Activated CD4-positive, alpha-beta T cell treated with anti-CD3 and anti-CD28 coated beads, Interleukin-2, amount 50 U/mL, for 4 hours (primary cell): ENCODE measurements at regions not wholly inside any gene's neighbourhood (a gene's known extent, or its start where the extent isn't known, plus 50 kb on each side); places are given as distances from the start of the nearest gene placed in this dataset.
"Not testable (repeated sequence)": the region's sequence is repeated elsewhere in the genome, so short reads cannot be mapped to it uniquely, and the experiment has no call there.

Experiments used
- DNase-seq, 2 experiments: peaks; one replicate each; pipeline ENCODE4 v3.0.0-alpha.2; 2020

DNA sequence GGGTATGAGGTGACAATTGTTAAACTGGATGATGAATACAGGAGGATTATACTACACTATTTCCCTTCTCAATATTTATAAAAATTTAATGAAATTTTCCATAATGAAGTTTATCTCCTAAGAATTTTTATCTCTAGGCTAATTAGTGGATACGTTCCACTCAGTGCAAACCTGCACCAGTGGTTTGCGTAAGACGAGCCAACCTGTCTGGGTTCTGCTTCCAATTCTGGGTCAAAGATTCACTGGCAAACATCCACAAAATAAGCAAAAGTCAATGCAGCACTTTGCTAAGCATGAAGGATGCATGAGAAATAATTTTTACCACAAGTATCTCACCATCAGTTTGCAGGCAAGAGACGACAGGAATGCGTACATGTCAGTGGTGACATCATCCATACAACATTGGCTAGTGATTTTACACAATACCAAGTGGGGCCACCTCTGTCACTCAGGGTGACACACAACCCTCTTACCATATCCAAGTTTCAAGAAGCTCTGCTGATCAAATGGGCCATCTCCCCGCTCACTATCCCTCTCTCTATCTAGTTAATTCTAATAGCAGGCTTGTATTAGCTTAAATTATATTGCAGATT, 51.7 kb downstream of the FAM50B start:
- no peak for DNase-seq

DNA sequence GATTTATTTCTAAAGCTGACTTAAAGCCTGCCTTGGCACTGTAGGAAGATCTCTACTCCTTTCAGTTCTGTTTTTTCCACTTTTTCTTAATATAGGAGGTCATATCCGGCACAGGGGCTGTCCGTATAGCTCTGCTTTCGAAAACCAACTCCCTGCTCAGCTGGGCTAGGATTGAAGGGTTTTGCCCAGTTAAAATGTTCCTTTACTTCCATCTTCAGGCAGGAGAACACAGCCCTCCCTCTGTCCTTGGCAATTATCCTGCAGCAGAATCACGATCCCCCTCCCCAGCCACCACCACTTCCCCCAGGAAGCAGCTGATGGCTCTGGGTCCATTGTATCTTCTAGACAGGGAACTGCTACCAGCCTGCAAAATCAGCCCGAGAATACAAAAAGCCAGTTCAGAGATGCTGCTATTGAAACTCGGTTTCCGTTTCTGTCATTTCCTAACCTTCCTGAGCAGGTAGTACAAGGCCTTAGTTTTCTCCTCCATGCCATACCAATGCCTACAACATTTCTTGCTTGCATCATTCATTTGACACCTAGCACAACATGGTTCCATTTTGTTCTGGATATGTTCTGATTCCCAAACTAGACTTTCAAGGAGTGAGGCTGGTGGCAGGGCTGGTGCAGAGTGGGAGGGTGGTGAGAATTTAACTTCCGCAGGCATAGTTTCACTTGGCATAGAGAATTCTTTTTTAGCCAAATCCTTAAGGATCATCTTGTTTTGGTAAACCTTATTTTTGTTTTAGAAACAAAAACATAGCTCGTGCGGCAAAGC, 53.9 kb downstream of the FAM50B start:
- no peak for DNase-seq

DNA sequence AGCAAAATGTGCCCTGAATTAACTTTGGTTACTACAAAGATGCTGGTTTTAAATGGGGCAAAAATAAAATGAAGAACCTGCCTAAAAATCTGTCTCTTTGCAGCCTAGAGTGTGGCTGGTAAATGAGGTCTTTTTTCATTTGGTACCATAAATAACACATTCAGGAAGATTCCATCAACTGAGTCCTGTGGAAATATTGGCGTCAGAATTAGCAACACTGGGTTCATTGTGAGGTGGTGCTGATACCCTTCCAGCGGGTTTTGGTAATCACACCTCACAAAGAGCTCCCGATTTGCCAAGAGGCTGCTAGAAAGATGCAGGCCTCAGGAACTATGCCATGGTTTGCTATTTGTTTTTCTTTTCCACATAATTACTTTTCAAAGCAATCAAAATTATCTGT, 55.3 kb downstream of the FAM50B start:
- DNase-seq, result no peak

DNA sequence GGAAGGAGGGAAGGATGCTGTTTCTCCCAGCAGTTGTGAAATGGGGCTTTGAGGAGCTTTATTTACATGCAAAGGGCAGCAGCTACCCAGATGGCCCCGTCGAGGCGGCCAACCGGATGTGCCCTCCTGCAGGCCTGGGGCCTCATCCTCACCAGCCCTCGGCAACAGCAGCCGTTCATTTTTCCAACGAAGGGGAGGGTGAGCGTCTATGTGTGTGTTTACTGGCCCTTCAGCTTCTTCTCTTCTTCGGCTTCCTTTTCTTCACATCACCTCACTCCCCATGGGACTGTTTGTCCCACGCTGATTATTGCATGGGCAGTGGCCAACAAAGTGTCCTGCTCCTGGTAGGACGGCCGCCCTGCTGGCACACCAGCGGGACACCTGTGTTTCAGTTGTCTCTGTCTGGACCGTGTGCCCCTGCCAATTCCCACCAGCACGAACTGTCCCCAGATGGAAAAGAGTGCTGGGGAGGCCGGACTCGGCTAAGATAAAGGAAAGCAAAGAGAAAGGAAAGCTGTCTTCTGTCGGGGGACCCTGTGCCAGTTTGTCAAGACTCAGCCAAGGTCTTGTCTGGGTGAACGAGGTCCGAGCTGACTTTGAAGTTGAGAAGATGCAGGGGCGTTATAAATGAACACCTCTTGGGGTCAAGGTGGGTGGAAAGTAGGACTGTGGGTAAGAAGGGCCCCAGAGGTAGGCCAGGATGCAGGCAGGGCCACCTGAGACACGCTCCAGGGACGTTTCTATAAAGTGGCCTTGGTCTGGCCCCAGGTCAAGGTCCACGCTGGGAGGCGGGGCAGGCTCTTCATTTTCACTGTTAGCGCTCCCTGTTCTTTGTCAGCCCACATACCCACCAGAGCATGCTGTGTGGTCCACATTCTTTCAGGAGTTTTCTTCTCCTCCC, 57.0 kb downstream of the FAM50B start:
- DNase-seq, result no peak

DNA sequence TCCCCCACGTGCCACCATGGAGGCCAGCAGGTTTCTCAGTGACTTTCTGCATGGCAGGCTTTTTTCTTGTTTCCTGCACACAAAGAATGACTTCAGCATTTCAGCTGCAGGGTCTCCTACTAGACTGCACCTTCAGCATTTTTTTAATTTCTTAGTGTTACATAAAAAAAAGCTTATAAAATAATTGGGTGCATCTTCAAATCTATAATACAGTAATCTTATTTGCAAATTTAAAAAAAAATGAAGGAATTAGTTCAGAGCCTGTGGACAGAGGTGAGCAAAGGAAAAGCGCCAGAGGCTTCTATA, 57.6 kb downstream of the FAM50B start:
- DNase-seq, result no peak

DNA sequence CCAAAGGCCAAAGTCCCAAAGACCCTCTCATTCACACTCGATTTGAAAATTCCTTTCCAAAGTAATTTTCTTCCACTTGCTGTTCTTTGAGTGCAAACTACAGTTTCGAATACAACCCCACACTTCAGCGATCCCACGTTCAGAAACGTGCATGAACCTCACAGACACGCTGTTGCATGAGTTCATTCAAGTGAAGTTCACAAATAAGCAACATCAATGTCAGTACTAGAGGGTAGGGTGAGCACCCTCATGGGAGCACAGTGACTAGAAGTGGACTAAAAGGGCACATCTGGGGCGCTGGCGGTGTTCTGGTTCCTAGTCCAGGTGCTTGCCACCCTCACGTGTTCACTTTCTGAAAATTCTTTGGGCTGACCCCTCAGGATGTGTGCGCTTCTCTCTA, 59.0 kb downstream of the FAM50B start:
- DNase-seq, result no peak

DNA sequence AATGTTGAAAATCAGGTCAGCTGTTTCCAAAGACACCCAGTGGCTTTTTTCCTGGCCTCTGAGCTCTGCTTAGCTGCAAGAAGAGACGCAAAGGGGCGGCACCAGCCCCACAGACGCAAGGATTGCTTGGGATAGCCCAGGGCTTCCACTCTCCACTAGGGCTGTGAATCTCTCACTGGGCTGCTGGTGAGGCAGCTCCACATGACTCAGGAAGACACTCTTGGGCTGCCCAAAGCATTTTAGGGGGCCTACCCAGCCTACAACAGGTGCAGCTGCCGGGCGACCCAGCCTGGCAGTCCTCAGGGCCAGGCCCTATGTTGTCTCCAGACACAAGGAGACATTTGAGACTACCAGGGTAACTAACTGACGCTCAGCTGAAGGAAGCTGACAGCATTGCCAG, 59.8 kb downstream of the FAM50B start:
- DNase-seq, result no peak

DNA sequence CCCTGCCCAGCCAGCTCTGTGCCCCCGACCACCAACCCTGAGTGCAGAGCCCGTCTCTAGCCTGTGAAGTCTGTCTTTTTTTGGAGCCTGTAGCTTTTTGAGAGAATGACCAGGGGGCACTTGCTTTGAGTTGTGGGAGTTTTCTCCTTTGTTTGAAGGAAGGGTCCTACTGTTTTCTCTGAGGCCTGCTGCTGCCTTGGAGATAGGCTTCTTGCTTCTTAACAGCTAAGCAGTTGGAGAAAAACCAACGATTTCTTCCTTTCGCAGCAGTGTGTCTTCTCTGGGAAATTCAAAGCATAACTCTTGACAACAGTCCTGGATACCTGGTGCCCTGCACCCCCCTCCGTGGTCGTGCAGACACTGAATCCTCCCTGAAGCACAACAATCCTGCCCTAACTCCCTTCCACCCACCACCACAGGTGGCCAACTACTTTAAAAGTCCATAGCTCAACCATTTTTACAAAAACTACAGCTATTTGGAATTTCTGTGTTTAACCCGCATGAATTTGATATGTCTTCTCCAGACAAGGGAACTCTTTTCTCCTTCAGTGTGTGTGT, 61.0 kb downstream of the FAM50B start:
- DNase-seq, result no peak

DNA sequence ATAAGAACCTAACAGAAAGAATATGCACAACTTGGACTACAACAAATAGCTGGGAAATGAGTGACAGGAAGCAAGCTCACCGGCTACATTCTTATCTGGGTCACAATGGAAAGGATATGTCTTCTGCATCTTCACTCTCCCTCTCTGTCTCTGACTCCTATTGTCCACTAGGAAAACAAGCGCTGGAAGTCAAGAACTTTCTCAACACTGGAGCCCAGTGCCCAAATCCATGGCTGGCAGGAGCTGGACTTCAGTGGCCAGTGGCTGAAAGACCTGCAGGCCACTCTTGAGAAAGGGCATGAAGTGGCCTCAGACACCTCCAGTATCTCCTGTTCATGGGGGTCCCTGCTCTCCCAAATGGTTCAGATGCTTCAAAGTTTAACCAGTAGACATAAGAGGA, 62.0 kb downstream of the FAM50B start:
- DNase-seq, result no peak

DNA sequence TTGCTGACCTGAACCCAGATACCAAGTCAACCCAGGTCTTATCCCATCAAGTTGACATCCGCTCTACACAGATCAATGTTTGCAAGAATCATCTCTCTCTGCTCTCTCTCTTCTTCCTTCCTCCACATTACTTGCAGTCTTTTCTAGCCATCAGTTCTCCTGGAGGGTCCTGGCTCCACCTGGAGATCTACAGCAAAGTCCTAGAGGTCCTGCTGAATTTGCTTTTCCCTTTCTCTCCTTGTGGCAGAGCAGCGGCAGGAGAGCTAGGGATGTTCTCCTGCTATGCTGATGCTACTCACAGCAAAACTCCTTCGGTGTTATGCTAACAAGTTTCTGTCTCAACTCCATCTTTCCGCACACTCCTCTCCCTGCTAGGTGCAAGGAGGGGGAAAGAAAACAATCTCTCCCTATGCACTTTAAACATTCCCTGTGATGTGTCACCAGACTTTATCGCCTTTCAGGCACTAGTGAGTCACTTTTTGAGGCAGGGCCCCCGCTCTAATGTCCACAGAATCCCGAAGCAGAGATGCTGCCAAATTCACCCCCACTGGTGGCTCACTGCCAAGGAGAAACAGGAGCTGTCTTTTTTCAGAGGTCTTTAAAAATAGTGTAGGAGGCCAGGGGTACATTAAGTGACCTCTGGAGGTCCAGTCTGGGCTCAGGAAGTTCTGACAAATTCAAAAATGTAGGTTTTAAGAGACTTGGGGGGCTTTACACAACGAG, 62.6 kb downstream of the FAM50B start:
- no peak for DNase-seq

DNA sequence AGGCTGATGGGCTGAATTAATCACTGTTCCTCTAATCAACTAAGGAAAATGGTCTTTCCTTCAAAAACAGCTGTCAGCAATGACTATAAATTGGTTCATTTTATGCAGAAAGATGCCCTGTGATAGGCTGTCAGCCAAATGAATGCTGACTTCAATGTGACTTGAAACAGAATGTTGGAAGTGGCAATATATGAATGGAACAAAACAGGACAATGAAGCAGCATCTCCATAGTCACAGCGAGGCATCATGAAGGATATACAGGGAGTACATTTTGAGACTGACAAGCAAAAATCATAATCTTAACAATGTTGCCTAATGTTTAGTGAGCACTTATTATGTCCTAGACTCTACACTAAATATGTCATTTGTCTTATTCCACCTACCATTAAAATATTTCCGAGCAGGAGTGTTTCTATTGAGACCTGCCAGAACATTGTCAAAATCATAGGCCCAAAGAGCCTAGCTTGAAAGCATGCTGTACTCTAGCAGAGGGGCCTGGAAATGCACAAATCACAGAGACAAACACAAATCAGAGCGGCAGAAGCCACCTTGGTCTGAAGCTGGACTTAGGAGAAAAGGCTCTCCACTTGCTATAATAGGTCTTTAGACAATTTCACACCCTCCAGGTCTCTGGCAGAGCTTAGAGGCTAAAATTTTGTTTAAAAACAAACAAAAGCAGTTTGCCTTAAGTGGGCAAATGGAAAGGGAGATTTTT, 63.3 kb downstream of the FAM50B start:
- no peak for DNase-seq

DNA sequence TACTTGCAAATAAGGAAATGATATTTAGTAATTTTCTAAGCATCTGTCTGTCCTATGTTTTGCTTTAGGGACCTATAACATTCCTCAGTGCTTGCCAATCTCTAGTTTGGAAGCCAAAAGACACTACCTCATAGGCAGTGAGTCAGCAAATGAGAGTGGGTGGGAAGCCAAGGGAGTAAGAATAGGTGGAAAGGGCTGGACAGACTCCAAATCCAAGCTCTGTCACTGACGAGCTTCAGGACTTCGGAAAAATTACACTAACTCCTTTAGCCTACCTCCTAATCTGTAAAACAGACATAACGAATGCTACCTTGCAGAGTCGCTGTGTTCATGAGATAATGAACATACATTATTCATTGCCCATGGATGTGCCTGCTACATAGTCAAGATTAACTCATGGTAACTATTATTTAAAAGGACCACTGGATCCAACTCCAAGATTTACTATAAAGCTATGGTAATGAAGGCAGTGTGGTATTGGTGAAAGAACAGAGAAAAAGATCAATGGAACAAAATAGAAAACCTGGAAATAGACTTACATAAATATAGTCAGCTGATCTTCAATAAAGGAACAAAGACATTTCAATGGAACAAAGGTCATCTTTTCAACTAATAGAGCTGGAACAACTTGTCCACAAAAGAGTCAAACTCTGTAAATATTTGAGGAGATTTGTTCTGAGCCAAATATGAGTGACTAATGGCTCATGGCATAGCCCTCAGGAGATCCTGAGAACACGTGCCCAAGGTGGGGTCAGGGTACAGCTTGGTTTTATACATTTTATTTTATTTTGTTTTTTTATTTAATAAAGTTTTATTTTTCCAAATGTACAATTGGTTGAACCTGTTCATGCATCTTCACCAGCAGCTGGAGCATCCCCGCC, 64.1 kb downstream of the FAM50B start:
- no peak for DNase-seq

DNA sequence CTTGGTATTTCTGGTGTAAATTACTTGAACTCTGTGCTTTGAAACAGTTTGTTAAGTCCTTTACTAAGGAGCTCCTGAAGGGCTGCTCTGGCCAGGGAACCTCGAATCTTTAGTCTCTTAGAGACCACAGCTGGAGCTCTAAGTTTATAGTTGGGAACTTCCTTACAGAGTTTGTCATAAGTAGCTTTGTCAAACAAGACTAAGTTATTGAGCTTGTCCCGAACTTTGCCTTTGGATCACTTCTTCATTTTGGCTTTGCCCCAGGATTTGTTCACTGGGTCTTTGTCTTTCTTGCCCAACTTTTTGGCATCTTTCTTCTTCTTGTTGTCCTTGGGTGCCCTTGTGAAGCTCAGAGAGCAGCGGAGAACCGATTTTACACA, 64.8 kb downstream of the FAM50B start:
- no peak for DNase-seq

DNA sequence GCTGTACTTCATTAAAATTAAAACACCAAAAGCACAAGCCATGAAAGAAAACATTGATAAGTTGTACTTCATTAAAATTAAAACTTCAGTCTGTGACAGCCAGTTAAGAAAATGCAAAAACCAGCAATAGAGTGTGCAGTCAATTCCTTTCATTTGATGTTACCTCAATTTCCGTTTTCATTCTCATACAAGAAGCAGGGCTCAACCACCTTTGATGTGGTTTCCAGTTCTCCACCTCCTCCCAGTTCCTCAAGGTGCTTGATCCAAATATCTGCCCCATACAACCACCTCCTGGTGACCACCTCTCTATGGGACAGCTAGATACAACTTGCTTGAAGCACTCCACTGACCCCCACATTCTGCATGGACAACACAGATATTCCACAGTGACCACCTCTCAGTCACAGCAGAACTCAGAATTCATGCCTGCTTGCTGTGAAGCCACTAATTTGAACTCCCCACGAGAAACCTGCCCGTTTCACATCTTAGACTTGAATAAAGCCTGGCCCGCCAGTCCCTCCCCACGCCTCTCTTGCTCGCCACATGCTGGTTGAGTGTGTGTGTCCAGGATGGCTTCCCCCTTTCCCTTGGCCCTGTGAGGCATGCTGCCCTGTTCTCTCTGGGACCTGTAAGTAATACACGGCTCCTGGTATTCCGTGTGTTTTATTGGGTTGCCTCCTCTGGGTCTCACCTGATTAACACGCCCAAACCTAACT, 66.1 kb downstream of the FAM50B start:
- no peak for DNase-seq

DNA sequence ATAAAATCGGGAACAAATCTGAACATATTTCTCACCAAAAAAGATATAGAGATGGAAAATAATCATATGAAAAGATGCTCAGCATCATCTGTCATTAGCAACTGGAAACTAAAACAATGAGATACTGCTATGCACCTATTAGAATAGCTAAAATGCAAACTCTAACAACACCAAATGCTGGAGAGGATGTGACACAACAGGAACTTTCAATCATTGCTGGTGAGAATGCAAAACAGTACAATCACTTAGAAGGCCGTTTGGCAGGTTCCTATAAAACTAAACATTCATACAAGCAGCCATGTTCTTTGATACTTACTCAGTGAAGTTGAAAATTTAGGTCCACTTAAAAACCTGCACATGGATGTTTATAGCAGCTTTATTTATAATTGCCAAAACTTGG, 67.0 kb downstream of the FAM50B start:
- no peak for DNase-seq

DNA sequence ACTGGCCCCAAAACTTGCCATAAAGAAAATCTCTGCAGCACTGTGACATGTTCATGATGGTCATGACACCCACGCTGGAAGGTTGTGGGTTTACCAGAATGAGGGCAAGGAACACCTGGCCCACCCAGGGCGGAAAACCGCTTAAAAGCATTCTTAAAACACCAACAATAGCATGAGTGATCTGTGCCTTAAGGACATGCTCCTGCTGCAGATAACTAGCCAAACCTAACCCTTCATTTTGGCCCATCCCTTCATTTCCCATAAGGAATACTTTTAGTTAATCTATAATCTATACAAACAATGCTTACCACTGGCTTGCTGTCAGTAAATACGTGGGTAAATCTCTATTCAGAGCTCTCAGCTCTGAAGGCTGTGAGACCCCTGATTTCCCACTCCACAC, 67.6 kb downstream of the FAM50B start:
- not testable (repeated sequence) for DNase-seq

DNA sequence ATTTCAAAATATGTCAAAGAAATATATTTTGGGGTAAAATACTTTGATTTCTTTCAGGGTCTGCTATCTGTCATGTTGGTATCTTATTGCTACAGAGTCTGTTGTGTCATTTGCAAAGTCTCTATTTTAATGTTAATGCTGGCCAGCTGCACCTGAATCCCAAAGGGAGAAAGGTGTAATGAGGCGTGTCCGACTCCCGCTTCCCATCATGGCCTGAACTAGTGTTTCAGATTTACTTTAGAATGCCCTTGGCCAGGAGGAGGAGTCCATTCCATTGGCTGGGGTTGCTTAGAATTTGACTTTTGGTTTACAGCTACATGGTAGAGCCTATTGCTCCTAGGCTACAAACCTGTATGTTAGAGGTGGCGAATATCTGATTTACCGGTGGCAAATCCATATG, 69.3 kb downstream of the FAM50B start:
- DNase-seq, result no peak

DNA sequence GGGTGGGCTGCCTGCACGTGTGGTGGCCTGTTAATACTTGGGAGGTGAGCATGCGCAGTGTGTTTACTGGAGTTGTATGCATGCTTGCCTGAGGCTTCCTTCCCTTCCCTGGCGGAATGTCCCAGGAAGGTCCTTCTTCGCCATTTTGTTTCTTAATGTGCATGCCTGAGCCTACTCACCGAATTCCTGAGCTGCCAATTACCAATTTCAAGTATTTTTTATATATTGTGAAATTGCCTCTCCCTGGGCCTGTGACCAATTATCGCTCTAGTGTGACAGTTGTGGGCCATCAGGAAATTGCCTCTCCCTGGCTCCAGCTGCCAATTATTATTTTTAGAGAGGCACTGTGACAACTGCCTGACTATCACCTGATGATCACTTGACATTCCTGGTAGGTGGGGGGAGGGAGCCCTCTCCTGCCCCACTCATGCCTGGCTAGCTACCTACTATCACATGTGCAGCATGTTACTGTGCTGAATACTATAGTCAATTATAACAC, 70.0 kb downstream of the FAM50B start:
- DNase-seq, result no peak

DNA sequence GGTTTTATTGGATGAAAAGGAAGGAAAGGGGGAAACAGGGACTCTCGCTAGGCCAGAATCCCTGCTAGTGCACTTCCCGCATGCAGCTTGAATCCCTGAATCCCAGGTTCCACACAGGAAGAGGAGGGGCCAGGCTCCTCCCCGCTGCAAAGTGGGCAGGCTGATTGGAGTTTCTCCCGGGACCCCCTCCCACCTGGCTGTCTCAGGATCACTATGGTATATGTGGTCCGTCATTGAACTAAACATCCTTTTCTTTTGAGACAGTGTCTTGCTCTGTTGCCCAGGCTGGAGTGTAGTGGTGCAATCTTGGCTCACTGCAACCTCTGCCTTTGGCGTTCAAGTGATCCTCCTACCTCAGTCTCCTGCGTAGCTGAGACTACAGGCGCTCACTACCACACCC, 70.7 kb downstream of the FAM50B start:
- DNase-seq, result no peak

DNA sequence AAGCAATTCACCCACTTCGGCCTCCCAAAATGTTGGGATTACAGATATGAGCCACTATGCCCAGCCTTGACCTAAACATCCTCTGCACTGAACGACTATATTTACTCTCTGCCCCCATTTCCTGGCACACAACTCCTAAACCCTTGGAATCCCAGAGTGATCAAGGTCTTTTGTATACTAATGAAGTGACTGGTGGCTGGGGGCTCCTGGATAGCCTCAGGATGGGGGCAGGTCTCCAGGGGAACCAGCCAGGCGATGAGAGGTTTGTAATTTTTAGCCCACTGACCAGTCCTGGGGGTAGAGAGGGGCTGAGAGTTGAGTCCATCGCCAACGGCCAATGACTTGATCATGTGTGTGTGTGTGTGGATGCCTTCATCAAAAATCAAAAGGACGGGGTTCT, 71.1 kb downstream of the FAM50B start:
- DNase-seq, result no peak

DNA sequence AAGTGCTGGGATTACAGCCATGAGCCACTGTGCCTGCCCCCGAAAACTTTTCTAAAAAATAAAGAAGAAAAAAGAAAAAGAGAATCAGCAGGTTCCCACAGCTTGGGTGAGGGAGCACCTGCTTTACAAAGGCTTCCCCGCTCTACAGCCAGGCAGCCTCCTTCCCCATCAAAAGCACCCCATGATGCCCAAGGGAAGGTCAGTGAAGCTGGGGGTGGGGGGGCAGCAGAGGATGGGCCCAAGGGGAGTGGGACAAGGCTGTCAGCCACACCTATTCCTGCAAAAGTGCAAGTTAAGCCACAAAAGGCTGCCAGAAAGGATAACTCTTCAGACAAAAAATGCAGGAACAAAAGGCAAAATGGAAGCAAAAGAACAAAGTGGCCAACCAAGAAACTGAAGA, 72.5 kb downstream of the FAM50B start:
- no peak for DNase-seq
